H1 (cell line): ENCODE measurements at regions not wholly inside any gene's neighbourhood (a gene's known extent, or its start where the extent isn't known, plus 50 kb on each side); places are given as distances from the start of the nearest gene placed in this dataset.

ENCODE experiments used
- BRCA1 ChIP-seq: IDR thresholded peaks from 2 replicates; pipeline ENCODE4 v1.6.1; 2012; ENCODE audit warnings: low read depth, low read length, improper control_type of control experiment
- CBX8 ChIP-seq: fragments of 300-800, 300-1000 bp; sonication (generic); IDR thresholded peaks from 2 replicates; pipeline ENCODE4 v1.7.1; 2016; ENCODE audit warnings: low read depth, low read length, borderline replicate concordance
- CHD7 ChIP-seq: fragments of 300-600 bp; sonication (generic); IDR thresholded peaks from 2 replicates; pipeline ENCODE4 v1.7.1; 2012; ENCODE audit warnings: low read length, moderate library complexity, mild to moderate bottlenecking, inconsistent platforms; ENCODE audit not compliant: insufficient replicate concordance
- CREB1 ChIP-seq: IDR thresholded peaks from 2 replicates; pipeline ENCODE4 v1.6.1; 2012; ENCODE audit warnings: inconsistent platforms
- CTCF ChIP-seq, 3 experiments: IDR thresholded peaks; 1 replicate in 2 of 3; 2 replicates in 1 of 3; pipeline versions ENCODE4 v1.5.1 to v1.6.1; 2011; ENCODE audit warnings: low read length in 3 of 3, mild to moderate bottlenecking in 3 of 3, inconsistent platforms in 2 of 3, low read depth in 1 of 3, moderate library complexity in 1 of 3; ENCODE audit not compliant: insufficient read depth in 1 of 3; ENCODE audit errors: control extremely low read depth in 1 of 3
- EZH2 ChIP-seq: fragments of 200-600 bp; sonication (generic); IDR thresholded peaks from 2 replicates; pipeline ENCODE4 v1.7.1; 2012; ENCODE audit warnings: low read depth, mild to moderate bottlenecking, moderate library complexity, low read length, inconsistent platforms; ENCODE audit not compliant: severe bottlenecking
- GTF2F1 ChIP-seq: IDR thresholded peaks from 2 replicates; pipeline ENCODE4 v1.6.1; 2012; ENCODE audit warnings: low read depth, low read length, improper control_type of control experiment, borderline replicate concordance
- MAFK ChIP-seq: IDR thresholded peaks from 2 replicates; pipeline ENCODE4 v1.6.1; 2012; ENCODE audit warnings: low read depth, mild to moderate bottlenecking, improper control_type of control experiment, low read length
- SP2 ChIP-seq: IDR thresholded peaks from 2 replicates; pipeline ENCODE4 v1.6.1; 2012; ENCODE audit warnings: mild to moderate bottlenecking, low read length, inconsistent platforms

GRCh38 chr5:103919506-103919905 is 356.9 kb upstream of the NUDT12 start (continued):
- TF ChIP-seq CHD7, result no peak
- TF ChIP-seq CBX8, result no peak
- TF ChIP-seq EZH2, result no peak
- TF ChIP-seq BRCA1, result no peak
- TF ChIP-seq CREB1, result no peak
- no peak for TF ChIP-seq MAFK
- no peak for TF ChIP-seq SP2
- no peak for TF ChIP-seq GTF2F1
- no peak for TF ChIP-seq CTCF (IDR thresholded peaks at IDR 0.05; ENCODE audit: control extremely low read depth in 1 of 3, insufficient read depth in 1 of 3, low read depth in 1 of 3, low read length in 3 of 3)
